ENCODE measurements at regions not wholly inside any gene's neighbourhood (a gene's known extent, or its start where the extent isn't known, plus 50 kb on each side); places are given as distances from the start of the nearest gene placed in this dataset.
"Not testable (repeated sequence)": the region's sequence is repeated elsewhere in the genome, so short reads cannot be mapped to it uniquely, and the experiment has no call there.

DNA sequence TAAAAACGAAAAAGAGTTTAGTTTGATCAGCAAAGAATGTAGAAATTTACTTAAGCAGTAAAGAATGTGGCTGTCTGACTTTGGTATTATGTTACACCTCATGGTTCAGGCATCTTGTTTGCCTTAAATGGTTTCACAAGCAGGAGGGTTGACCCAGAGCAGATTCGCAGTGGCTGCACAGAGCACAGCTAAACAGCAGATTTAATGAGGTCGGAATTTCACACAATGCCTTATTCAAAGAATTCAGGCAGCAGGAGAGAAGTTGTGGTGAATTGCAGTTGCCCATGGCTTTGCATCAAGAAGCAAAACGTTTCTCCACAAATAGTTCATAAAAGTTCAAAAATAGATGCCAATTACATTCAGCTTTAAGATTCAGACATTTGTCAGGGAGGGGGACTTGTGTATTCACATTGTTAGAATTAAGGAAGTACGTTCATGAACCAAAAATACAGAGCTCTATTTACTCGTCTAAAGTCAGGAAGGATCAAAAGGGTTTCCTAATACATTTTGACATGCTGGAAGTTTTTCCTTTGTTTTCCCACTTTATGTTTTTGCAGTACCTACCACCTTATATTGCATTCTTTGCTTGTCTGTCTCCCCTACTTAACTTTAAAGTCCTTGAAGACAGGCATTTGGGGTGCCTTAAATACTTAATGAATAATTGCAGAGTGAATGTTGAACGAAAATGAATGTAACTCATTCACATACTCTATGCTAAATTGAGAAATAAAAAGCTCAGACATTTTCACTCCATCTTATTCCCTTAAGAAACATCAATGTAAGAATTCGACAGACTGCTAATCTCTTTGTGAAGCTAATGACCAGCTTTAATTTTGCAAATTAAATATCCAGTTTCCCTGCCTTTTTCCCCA lies 1163.6 kb upstream of the CITED2 start:
- peak; percentile 29 for DNase-seq (ENCODE audit: low spot score)

DNA sequence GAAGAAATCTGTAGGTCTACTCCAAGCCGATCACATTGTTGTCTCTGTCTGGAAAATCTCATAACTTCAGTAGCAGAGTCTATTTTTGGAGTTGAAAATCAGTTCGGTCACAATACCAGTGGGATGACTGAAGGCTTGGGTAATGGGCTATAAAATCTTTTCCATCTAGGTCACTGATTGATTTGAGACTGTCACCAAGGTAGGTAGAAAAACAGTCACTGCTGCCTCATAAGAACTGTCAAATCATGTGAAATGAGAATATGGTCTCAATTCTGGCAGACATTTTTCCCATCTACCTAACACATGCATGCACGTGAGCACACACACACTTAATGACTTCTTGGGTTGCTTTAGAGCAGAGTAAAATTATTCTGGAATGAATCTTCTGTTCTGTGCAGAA lies 1162.8 kb upstream of the CITED2 start:
- no peak for DNase-seq (ENCODE audit: low spot score)

DNA sequence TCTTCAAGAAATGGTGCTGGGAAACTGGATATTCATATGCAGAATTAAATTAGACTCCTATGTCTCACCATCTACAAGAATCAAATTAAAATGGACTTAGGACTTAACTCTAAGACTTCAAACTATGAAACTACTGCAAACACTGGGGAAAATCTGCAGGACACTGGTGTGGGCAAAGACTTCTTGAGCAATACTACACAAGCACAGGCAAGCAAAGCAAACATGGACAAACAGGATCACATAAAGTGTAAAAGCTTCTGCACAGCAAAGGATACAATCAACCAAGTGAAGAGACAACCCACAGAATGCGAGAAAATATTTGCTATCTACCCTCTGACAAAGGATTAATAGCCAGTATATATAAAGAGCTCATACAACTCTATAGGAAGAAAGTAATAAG lies 1161.1 kb upstream of the CITED2 start:
- no peak for DNase-seq (ENCODE audit: low spot score)

DNA sequence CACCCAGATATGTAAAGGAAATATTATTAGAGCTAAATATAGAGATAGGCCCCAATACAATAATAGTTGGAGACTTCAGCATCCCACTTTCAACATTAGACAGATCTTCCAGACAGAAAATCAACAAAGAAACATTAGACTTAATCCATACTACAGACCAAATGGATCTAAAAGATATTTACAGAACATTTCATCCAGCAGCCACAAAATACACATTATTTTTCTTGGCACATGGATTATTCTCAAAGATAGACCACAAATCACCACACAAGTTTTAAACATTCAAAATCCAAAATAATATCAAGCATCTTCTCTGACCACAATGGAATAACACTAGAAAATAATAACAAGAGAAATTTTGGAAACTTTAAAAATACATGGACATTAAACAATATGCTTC lies 1159.1 kb upstream of the CITED2 start:
- DNase-seq (ENCODE audit: low spot score) = no peak

DNA sequence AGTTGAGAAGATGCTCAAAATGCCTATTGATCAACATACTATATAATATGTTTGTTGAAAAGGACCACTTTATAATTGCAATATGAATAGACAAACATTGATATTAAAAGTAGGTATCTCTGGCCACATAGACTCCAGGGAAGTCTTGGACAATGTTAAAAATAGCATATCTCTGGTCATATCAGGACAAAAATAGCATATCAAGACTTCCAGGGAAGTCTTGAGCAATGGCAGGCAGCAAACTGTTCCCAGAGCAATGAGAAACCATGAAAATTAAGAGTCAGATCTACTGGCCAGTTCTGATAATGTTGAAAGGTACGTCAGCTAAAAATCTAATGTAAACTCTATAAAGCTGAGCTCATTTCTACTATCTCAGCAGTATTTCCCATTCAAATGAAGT lies 1130.3 kb upstream of the CITED2 start:
- DNase-seq (ENCODE audit: low spot score) = no peak

DNA sequence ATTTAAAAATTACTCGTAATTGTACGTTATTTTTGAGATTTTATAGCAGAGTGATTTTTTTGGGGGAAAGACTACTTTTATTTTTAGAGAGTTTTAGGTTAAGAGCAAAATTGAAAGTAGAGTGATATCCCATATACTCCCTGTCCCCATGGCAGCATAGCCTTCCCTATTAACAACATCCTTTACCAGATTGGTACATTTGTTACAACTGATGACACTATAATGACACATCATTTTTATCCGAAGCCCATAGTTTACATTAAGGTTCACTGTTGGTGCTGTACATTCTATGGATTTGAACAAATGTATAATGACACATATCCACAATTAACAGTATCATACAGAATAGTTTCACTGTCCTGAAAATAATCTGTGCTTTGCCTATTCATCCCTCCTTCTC lies 1126.4 kb upstream of the CITED2 start:
- no peak for DNase-seq (ENCODE audit: low spot score)

DNA sequence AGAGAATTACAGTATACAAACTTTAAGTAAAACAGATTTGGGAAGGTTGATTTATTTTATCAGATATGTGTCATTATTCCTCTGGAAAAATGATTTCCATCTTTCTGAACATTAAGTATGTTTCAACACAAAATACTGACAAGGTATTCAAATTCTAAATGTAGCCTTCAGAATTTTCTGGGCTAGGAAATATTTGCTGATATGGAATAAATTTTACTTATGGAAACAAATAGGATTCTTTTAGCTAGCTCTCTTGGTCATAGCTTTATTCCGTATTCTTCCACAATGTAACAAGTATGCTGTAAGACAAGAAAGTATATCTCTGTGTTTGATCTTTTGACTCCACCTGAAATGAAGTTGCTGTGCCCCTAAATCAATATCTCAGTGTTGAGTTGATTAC lies 1125.2 kb upstream of the CITED2 start:
- DNase-seq (ENCODE audit: low spot score) = no peak

DNA sequence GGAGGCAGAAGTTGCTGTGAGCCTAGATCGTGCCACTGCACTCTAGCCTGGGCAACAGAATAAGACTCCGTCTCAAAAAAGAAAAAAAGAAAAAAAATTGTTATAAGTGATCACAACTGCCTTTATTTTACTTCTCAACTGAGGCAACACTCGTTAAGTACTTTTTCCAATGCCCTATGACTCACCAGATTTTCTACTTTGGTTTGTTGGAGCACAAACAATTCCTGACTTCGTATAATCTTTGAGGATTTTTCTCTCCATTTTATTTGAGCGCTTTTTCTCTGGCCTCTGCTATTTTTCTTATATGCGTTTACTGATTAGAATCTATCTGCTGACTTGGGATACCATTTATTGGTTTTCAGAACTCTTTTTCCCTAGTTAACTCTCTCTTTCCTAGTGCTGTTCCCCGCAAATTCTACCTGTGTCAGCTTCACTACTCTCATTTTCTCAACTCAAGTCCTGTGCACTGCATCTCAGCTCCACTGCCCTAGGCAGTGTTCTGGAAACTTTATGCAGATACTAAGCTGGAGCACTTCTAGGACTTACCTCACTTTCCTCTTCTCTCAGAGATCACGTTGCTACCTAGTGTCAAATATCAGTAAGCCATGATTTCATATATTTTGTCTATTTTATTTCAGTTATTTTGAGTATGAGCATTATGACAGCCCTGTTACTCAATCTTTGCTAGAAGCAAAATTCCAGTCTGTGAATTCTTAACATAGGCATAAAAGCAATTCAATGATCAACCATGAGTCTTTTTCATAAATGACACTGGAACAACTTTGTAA lies 1120.1 kb upstream of the CITED2 start:
- no peak for DNase-seq (ENCODE audit: low spot score)

DNA sequence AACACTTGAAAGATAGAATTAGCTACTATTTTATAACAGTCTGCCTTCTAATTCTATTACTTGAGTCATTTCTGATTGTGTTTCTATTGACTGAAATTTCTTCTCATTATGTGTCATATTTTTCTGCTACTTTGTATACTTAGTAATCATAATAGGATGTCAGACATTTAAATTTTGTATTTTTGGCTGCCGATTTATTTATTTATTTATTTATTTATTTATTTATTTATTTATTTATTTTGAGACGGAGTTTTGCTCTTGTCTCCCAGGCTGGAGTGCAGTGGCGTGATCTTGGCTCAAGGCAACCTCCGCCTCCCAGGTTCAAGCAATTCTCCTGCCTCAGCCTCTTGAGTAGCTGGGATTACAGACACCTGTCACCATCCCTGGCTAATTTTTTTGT lies 1119.0 kb upstream of the CITED2 start:
- not testable (repeated sequence) for DNase-seq (ENCODE audit: low spot score)

DNA sequence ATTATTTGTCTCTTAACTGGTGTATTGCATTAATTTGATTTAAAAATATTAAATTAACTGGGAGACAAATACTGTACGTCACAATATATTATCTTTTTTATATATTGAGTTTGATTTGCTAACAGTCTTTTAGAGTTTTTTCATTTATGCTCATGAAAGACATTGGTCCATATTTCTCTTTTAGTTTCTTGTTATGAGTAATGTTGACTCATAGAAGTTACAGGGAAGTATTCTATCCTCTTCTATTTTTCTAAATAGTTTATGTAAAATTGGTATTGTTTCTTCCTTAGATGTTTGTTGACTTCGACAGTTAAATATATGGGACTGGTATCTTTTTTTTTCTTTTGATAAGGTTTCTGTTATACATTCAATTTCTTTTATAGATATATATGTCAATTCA lies 1115.6 kb upstream of the CITED2 start:
- no peak for DNase-seq (ENCODE audit: low spot score)

DNA sequence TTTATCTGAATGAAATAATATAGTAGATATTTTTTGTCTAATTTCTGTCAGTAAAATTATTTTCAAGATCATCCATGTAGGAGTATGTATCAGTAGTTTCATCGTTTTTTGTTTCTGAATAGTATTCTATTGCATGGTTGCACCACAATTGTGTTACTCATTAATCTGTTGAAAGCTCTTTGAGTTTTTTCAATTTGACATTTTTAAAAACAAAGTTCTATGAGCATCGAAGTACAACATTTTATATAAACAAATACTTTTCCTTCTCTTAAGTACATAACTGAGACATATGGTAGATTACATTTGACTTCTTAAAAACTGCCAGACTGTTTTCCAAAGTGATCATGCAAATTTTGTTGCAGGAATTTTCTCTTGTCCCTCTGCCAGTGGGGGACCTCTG lies 1113.1 kb upstream of the CITED2 start:
- DNase-seq (ENCODE audit: low spot score) = no peak

DNA sequence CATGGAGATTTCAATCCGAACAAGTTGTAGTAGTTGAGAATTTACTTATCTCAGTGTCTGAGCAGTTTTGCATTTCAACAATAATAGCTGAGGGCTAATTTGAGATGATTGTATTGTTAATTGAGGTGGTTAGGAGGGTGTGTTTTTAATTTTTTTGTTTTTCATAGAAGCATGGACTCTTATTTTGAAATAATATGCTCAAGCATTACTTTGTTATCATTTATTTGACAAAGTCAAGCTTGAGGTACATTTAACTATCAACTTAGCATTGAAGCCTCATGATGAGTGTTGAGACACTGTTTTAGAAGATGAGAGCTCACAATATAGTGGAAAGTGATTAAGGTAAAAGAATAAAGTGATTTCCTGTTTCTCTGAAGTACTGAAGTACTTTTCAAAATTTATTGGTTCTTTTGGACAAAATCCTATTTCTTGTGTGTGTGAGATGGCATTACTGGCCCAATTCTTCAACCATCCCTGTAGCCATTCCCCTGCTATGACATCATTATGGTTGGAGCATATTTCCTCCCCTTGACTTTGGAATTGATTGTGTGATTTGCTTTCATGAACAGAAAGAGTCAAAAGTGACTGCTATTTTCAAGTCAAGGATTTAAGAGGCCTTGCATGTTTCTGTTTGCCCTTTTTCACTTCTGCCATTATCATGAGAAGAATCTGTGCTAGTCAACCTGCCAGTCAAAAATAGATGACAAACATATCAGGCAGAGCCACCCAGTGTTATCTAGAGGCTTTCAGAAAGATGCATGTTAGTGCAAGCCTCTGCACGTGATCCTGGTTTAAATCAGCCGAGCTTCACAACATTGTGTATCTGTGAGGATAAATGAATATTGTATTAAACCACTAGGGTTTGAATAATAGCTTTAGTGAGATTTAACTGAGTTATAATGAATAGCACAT lies 1112.3 kb upstream of the CITED2 start:
- DNase-seq (ENCODE audit: low spot score) = no peak

DNA sequence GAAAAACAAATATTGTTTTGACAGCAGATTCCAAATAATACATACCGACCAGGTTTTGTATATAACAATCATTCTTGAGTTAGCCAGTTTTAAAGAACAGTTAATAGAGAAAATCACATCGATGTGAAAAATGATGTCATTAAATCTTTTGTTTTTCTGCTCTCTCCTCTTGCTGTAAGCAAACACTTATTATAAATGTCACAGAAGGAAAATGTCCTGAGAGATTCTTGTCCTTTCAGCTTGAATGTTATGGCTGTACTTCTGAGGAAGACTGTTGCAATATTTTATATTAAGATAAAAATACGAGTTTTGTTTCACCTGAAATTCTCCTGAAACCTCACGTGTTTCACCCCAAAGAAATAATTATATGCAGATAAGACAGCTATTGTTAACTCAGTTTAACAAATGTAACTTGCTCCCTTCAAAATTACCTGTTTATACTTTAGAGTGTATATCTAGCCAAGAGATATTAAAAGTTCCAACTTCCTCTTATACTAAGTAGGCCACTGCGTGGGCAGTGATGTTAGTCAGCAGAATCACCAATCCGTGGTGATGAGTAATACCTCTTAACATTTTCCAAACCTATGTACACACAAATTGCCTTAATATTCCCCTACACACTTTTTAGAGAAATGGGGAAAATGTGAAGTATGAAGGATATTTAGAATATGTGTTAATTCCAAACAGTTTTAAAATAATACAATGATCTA lies 1111.4 kb upstream of the CITED2 start:
- peak; percentile 4 for DNase-seq (ENCODE audit: low spot score)

DNA sequence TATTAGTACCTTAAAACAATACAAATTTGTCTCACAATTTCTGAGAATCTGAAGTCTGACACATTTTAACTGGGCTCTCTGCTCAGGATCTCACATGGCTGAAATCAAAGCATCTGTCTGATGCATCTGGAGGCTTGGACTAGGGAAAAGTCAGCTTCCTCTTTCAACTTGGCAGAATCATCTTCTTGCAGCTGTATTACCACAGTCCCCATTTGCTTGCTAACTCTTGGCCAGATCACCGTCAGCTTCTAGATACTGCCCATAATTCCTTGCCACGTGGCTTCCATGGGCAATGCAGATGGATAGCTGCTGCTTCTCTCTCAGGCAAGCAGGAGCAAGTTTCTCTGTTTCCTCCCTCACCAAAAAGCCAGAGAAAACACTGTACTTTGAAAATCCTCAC lies 1106.4 kb upstream of the CITED2 start:
- DNase-seq (ENCODE audit: low spot score) = peak; percentile 10

DNA sequence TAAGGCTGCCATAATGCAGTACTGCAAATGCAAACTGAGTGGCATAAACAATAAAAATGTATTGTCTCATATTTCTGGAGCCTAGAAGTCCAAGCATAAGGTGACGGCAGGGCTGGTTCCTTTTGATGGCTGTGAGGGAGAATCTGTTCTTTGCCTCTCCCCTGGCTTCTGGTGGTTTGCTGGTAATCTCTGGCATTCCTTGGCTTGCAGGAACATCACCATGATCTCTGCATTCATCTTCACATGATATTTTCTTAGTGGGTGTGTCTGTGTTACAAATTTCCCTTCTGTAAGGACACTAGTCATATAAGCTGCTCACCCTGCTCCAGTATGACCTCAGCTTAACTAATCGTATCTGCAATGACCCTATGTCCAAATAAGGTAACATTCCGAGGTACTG lies 1104.2 kb upstream of the CITED2 start:
- no peak for DNase-seq (ENCODE audit: low spot score)

DNA sequence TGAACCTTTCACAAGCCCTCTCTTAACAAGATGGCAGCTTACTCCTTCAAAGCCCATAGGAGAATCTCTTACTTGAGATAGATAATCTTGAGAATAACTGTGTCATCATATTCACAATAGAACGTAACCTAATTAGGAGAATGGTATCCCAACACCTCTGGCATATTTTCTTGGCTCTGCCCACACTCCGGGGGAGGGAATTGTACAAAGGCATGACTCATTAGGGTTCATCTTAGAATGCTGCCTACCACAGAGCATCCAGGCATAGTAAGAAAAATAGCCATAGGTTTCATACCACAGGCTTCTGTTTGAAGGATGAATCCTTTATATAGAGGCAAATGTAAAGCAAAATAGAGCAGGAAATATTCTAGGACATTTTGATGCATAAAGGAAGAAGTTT lies 1100.6 kb upstream of the CITED2 start:
- no peak for DNase-seq (ENCODE audit: low spot score)

DNA sequence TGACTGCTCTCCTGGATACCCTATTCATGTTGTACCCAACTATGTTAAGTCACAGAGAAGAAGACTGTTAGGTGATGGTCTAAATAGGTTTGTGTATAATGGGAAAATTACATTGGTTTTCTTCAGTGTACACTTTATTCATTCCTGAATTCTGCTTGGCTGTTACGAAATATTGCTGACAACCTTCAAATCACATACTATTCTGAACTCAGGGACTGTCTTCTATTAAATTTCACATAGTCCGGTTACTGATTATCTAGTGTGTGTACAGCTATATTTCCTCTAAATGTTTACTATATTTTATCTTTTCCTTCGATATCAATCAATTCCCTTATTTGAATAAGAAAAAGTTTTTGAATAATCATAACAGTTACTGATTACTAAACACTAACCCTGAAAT lies 1090.3 kb upstream of the CITED2 start:
- no peak for DNase-seq (ENCODE audit: low spot score)

DNA sequence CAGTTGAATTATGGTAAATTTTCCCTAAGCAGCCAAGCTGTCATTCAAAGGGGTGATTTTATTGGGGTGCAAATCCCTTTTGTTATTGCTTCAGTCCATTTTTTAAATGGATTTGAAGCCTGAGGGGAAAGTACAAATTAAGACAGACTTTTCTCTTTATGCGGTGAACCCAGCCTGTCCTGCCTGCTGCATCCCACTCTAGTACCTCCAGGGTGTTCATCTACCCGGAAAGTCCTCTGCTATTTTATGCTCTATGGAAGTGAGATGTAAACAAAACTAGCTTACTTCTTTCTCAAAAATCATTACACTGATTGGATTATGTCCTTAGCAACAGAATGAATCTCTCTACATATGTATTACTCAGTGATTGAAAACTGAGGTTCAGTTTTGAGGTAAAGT lies 1088.9 kb upstream of the CITED2 start:
- DNase-seq (ENCODE audit: low spot score) = no peak

DNA sequence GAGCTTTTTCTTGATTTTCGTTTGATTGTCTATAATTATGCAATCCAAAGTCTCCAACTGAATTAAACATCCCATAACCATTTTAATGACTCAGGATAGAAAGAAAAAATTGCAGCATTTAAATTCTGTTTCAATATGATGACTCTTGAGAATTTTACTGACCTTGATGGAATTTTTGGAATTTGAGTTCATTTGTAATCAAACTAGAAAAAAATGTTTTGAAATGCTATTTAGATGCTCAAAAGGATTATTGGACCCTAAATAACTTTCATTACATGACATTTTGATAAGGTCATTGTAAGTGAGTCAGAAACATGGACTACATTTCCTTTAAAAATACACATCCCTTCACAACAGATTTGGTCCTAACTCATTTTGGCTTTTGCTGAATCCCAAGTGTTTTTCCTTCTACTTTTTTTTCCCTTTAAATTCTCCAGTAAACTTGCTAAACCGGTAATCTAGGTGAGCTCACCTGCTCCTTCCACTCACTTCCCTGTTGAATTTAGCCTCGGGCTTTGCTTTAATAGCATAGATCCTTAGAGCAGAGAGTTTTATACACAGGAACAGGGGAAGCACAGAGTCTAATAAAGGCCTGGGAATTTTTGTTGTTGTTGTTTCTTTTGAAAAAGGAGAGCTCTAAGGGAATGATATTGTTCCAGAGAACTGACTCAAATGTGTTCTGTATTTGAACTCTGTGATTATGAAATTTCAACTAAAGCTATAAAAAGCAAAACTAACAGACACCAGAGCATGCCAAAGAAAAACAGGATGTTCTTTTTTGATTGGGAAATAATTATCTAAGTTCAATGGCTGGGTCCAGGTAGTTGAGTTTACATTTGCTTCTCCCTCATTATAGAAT lies 1088.2 kb upstream of the CITED2 start:
- no peak for DNase-seq (ENCODE audit: low spot score)

DNA sequence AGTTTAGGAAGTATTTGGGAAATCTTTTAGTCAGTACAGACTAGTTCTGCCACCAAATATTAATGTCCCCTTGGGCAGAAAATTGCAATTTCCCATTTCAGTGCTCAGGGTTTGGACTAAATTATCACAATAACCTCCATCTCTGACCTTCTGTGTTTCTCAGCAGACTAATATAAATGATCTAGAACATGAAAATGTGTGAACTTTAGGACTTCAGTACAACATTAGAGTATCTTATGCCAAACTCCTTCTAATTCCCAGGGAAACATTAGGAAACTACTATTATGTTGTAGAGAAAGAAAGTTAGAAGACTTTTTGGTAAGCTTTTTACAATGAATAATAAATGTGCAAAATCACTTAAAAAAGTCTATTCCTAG lies 1087.6 kb upstream of the CITED2 start:
- DNase-seq (ENCODE audit: low spot score) = no peak

DNA sequence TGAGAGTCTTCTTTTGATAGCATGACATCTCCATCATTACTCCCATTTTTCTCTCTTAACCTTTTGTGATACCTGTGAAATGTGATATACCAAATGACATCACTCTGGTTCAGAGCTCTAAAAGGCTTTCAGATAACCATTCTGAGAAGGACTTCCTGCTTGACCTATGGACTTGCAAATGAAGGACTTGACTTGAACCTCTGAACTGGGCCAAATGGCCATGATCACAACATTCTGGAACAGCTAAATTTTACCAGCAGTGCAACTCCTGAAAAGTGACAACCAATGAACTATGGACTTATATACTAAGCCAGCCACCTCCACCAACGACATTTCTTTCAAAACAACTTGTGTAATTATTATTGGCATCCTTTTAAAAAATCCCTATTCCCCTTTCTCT lies 1085.8 kb upstream of the CITED2 start:
- no peak for DNase-seq (ENCODE audit: low spot score)
